Spleen (tissue), 7 donors: ENCODE measurements at regions not wholly inside any gene's neighbourhood (a gene's known extent, or its start where the extent isn't known, plus 50 kb on each side); places are given as distances from the start of the nearest gene placed in this dataset.

Experiments
- CTCF ChIP-seq, 11 experiments: fragments of 200-600 bp in 7 of 11; fragments of 450-650 bp in 4 of 11; sonication (generic) in 4 of 11; IDR thresholded peaks in 8 of 11; conservative IDR thresholded peaks in 3 of 11; 1 replicate in 7 of 11; 2 replicates in 4 of 11; pipeline versions ENCODE4 v1.4.0 to v1.8.0; 2016 to 2021; ENCODE audit warnings: antibody characterized with exemption in 11 of 11, inconsistent platforms in 4 of 11, mild to moderate bottlenecking in 1 of 11
- POLR2A ChIP-seq, 3 donors: fragments of 450-650 bp; IDR thresholded peaks; one replicate each; pipeline ENCODE4 v1.5.1; 2017; ENCODE audit warnings: antibody characterized with exemption in 3 of 3, mild to moderate bottlenecking in 1 of 3
- POLR2AphosphoS5 ChIP-seq, 3 donors: sonication (generic); formaldehyde crosslinking; IDR thresholded peaks; one replicate each; pipeline ENCODE4 v1.5.1; 2017; ENCODE audit warnings: antibody characterized with exemption in 3 of 3
- donor health status: DM: no; HTN: no; CAD: no; lungs with moderate emphysema.
- donor health status: DM: no; HTN: no; CAD: no.
- donor health status: DM: no; HTN: no; CAD: no.

- TF ChIP-seq CTCF (IDR thresholded peaks at IDR 0.05 in 8 of 11, conservative IDR thresholded peaks at IDR 0.05 in 3 of 11) (no peak), POLR2A (IDR thresholded peaks at IDR 0.05) (no peak), POLR2AphosphoS5 (IDR thresholded peaks at IDR 0.05) (no peak)
Observed at GRCh38 chr14:98951031-98951430, 321.0 kb downstream of the BCL11B start.
